GM12872 (cell line): ENCODE measurements at regions not wholly inside any gene's neighbourhood (a gene's known extent, or its start where the extent isn't known, plus 50 kb on each side); places are given as distances from the start of the nearest gene placed in this dataset.

Experiments
- TF ChIP-seq, protein P1 (sequence below): IDR thresholded peaks from 3 replicates; pipeline ENCODE4 v1.5.1; 2011; ENCODE audit warnings: low read depth, mild to moderate bottlenecking, low read length, moderate library complexity; ENCODE audit not compliant: insufficient read depth

- TF ChIP-seq, protein P1, sequence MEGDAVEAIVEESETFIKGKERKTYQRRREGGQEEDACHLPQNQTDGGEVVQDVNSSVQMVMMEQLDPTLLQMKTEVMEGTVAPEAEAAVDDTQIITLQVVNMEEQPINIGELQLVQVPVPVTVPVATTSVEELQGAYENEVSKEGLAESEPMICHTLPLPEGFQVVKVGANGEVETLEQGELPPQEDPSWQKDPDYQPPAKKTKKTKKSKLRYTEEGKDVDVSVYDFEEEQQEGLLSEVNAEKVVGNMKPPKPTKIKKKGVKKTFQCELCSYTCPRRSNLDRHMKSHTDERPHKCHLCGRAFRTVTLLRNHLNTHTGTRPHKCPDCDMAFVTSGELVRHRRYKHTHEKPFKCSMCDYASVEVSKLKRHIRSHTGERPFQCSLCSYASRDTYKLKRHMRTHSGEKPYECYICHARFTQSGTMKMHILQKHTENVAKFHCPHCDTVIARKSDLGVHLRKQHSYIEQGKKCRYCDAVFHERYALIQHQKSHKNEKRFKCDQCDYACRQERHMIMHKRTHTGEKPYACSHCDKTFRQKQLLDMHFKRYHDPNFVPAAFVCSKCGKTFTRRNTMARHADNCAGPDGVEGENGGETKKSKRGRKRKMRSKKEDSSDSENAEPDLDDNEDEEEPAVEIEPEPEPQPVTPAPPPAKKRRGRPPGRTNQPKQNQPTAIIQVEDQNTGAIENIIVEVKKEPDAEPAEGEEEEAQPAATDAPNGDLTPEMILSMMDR, result no peak
These were observed 160.8 kb upstream of the PRICKLE1 start for GRCh38 chr12:42750356-42750755.

DNA sequence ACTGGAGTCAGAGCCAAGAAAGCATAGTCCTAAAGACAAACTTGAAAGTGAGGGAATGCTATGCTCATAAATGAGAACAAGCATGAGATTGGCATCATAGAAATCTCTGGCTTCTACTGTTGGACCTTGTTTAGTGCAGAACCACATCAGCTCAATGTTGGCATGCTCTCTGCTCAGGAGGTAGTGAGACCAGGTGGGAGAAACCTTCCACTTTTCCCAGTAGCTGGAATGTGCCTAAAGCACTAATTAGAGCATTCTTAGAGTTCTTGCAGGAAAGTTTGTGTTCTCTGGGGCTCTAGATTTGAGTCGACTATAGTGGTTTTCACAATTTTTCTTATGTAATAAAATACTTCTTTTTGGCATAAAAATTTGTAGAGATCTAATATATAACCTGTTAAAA lies 159.7 kb upstream of the PRICKLE1 start:
- TF ChIP-seq, protein P1, result no peak

DNA sequence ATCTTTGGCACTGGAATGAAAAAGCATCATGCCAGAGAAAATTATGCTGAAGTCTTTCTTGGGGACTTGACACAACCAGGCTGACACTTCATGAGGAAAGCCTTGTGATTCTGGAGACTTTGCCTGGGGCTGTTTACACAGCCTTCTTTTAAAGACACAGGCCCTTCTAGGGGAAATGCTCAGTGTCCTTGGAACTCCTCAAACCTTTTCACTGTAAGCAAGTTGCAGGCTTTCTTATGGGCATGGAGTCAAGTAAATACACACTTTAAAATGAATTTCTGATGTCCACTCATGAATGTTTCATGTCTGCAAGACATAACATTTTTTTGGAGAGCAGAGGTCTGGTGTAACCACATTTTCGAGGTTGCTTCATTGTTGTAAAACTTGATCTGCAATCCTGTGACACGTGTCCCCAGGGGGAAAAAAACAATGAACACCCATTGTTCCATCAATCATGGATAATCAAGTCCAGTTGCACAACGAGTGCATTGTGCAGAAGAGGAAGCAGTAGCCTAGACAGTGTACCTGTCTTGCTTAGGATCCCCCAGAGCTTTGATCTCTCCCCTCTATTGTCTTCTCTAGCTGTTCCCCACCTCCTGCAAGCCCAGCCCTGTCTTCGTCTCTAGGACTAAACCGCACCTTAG lies 155.1 kb upstream of the PRICKLE1 start:
- TF ChIP-seq, protein P1, result no peak

DNA sequence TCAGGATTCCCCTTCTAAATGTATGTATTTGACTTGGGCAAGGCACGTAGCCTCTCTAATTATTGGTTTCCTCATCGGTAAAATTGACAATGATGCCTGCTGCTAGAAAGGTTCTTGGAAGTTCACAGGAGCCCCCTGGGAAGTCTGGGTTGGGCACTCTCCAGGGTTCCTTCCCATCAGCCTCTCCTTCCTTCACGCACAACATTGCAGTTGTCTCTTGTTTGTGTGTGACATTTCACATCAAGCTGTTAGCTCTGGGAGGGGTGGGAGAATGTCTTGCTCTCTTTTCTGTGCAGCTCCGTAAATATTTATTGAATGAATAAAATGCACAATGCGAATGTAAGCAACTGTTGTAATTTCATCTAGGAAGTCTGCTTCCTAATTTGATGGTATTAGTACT lies 153.2 kb upstream of the PRICKLE1 start:
- TF ChIP-seq, protein P1, result no peak

DNA sequence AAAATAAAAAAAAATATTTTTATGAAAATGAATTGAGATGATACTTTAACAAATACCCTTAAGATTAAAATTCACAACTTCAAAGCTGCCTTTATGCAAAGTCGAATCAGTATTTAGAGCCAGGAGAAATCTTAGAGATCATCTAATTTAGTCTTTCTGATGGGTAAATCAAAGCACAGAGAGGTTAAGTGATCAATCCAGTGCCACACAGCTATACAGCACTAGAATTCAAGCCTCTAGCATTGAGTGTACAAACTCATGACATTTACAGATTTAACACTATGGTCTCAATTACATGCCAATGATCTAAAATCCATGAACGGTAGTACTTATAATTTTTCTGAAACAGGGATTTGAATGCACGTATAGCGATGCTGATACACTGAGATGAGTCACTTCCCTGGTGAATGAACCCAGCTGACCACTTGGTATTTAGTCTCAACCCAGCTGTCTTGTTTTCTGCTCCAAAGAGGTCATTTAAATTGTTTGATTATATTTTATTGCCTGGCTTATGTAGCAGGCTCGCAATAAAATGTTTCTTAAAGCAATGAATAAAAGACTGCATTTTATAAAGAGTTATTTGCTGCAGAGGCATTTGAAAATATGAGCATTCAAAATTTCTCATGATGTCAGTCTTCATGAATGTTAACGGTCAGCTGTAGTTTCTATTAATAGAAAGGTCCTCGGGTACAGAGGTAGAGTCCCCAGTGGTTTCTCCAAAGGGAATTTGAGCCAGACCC lies 152.4 kb upstream of the PRICKLE1 start:
- TF ChIP-seq, protein P1, result no peak

DNA sequence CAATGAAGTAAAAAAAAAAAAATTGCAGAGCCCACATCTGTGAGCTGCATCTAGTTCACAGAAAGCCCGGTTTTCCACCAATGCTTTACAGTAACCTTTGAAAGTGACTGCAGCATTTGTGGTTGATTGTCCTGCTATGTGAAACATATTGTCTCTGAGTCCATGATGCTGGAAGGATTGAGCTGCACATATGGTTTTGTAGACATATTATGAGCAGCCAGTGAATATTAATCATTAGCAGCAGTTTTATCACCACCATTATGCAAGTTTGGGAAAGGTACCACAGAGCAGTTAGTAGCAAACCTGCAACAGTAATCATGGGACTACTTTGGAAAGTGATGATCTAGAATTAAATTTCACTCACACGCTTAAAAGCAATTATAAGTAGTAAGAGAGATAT lies 151.5 kb upstream of the PRICKLE1 start:
- TF ChIP-seq, protein P1, result no peak

DNA sequence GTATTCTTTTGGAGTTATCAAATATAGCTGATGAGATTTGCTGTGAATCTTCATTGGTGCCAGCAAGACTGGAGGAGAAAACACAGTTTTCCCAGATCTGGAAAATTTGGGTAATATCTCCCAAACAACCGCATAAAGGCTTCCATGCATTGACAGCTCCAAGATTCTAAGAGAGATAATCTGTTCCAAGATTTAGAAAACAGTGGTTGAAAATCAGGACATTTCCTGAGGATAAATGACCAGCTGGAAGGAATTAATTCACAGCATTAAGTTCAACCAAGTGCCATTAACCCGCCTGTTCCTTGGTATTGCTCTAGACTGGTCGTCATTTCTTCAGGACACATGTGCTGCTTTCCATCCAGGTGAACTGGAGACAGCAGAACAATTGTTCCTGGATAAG lies 147.9 kb upstream of the PRICKLE1 start:
- TF ChIP-seq, protein P1, result no peak
